AG10803 (cell line): ENCODE measurements at regions not wholly inside any gene's neighbourhood (a gene's known extent, or its start where the extent isn't known, plus 50 kb on each side); places are given as distances from the start of the nearest gene placed in this dataset.

Experiments used
- DNase-seq: peaks from one replicate; pipeline ENCODE4 v3.0.0; 2010; ENCODE audit warnings: low read depth
- H3K4me3 ChIP-seq: 2 replicates; pipeline ENCODE4 v1.5.1; 2011; ENCODE audit warnings: mild to moderate bottlenecking, low read length, control low read depth
- CTCF ChIP-seq: conservative IDR thresholded peaks from 2 replicates; pipeline ENCODE4 v1.5.1; 2011; ENCODE audit warnings: mild to moderate bottlenecking, low read length, control low read depth, inconsistent platforms

- no peak for TF ChIP-seq CTCF
- no peak for DNase-seq
- H3K4me3 ChIP-seq = no peak overlapping the region
Measured at GRCh38 chr2:200725596-200725995, 86.1 kb upstream of the BZW1 start.

- no peak overlapping the region for H3K4me3 ChIP-seq
- TF ChIP-seq CTCF = no peak
- peak; percentile 40 for DNase-seq
Measured at GRCh38 chr2:200728630-200729029, 83.1 kb upstream of the BZW1 start.

GRCh38 chr2:200730302-200730701 lies 81.4 kb upstream of the BZW1 start:
- DNase-seq = no peak
- no peak for TF ChIP-seq CTCF
- H3K4me3 ChIP-seq = no peak overlapping the region

- no peak for DNase-seq
- no peak for TF ChIP-seq CTCF
- no peak overlapping the region for H3K4me3 ChIP-seq
Measured at GRCh38 chr2:200730960-200731359, 80.8 kb upstream of the BZW1 start.

- TF ChIP-seq CTCF = no peak
- DNase-seq = no peak
- H3K4me3 ChIP-seq = no peak overlapping the region
Measured at GRCh38 chr2:200732866-200733265, 78.8 kb upstream of the BZW1 start.

GRCh38 chr2:200733713-200734198 lies 78.0 kb upstream of the BZW1 start:
- DNase-seq = no peak
- no peak overlapping the region for H3K4me3 ChIP-seq
- no peak for TF ChIP-seq CTCF

GRCh38 chr2:200735061-200735460 lies 76.6 kb upstream of the BZW1 start:
- no peak overlapping the region for H3K4me3 ChIP-seq
- no peak for TF ChIP-seq CTCF
- no peak for DNase-seq
